MM.1S (cell line): ENCODE measurements at regions not wholly inside any gene's neighbourhood (a gene's known extent, or its start where the extent isn't known, plus 50 kb on each side); places are given as distances from the start of the nearest gene placed in this dataset.

ENCODE experiments used
- CTCF ChIP-seq: fragments of 300-600 bp; sonication (generic); IDR thresholded peaks from 2 replicates; pipeline ENCODE4 v1.5.1; 2016; ENCODE audit warnings: antibody characterized with exemption, low read length, mixed read lengths
- EZH2 ChIP-seq: fragments of 300-600 bp; sonication (generic); optimal IDR thresholded peaks from 2 replicates; pipeline ENCODE3; 2017; ENCODE audit warnings: low read depth, mild to moderate bottlenecking, antibody characterized with exemption, low read length, mixed read lengths

DNA sequence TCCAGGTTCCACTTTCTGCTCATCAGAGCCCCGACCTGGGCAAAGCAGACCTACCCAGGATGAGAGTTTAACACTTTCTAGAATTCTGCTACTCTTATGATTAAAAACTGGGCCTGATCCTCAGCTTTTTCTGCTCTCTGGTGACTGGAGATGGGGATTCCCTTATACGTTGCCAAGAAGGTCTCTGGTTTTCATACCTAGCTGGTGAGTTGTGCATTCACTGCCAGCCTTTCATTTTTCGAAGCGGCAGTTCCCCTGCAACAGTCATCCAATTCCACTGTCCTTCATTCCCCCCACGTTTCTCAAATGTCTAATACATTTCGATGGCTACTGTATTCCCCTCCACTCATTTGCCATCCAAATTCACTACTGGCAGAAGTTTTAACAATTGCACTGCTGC is 135.3 kb downstream of the ADSS2 start:
- no peak for TF ChIP-seq CTCF
- no peak for TF ChIP-seq EZH2
